GM12878 (cell line): ENCODE measurements at regions not wholly inside any gene's neighbourhood (a gene's known extent, or its start where the extent isn't known, plus 50 kb on each side); places are given as distances from the start of the nearest gene placed in this dataset.

Experiments
- ATAC-seq: fragments of 200-7000 bp; cut with Tn5 transposase; 3 replicates; pipeline ENCODE4 v1.9.1; 2020; ENCODE audit warnings: mild to moderate bottlenecking, moderate library complexity
- BruUV-seq: library from RNA; stranded (reverse); fragments of 400-500 nt; replicated peaks from 2 replicates; lab custom pipeline; 2021; lab: Mats Ljungman, UMichigan
- CTCF ChIA-PET: fragments of 300-600 bp; sonication (Branson Sonifier 250); formaldehyde crosslinking; extraction: SDS; loops from one replicate; lab custom pipeline; 2021; ENCODE audit warnings: inconsistent platforms; lab: Yijun Ruan, JAX
- POLR2A ChIA-PET: fragments of 350-600 bp; formaldehyde crosslinking; extraction: SDS; loops from one replicate; lab custom pipeline; 2021; ENCODE audit warnings: inconsistent platforms; lab: Charles Lee
- RAD21 ChIA-PET: fragments of 300-600 bp; sonication (Branson Sonifier 250); formaldehyde crosslinking; loops from one replicate; lab custom pipeline; 2023; ENCODE audit warnings: antibody characterized with exemption; ENCODE audit not compliant: unreplicated experiment; lab: Charles Lee
- SMC1A ChIA-PET: fragments of 300-600 bp; sonication (Branson Sonifier 250); formaldehyde crosslinking; loops from one replicate; lab custom pipeline; 2023; ENCODE audit not compliant: unreplicated experiment, uncharacterized antibody; lab: Charles Lee
- DNase-seq: peaks from one replicate; pipeline ENCODE4 v3.0.0-alpha.2; 2011; ENCODE audit warnings: low read depth, low spot score
- FAIRE-seq: peaks from 3 replicates; lab custom pipeline; 2011; peaks lifted over from hg19 to GRCh38; lab: Jason Lieb, UNC
- H2AFZ ChIP-seq: 2 replicates; pipeline ENCODE4 v1.6.0; 2011; ENCODE audit warnings: low read depth, low read length, control low read depth; ENCODE audit not compliant: control insufficient read depth
- H3K27ac ChIP-seq: 2 replicates; pipeline ENCODE4 v1.5.1; 2011; ENCODE audit warnings: control low read depth; ENCODE audit not compliant: control insufficient read depth, insufficient read depth
- H3K27me3 ChIP-seq, 2 experiments: replicated peaks in 1 of 2; 2 replicates each; pipeline versions ENCODE4 v1.6.0 to v1.6.1; 2011; ENCODE audit warnings: low read length in 1 of 2; ENCODE audit not compliant: control insufficient read depth in 2 of 2, insufficient read depth in 2 of 2
- H3K36me3 ChIP-seq, 2 experiments: 2 replicates each; pipeline ENCODE4 v1.5.1; 2011; ENCODE audit warnings: low read length in 1 of 2; ENCODE audit not compliant: control insufficient read depth in 2 of 2, insufficient read depth in 2 of 2
- H3K4me1 ChIP-seq: 2 replicates; pipeline ENCODE4 v1.6.1; 2011; ENCODE audit warnings: mild to moderate bottlenecking, low read length, moderate library complexity, mixed read lengths; ENCODE audit not compliant: control insufficient read depth, insufficient read depth
- H3K4me2 ChIP-seq: 2 replicates; pipeline ENCODE4 v1.6.0; 2011; ENCODE audit warnings: control low read depth; ENCODE audit not compliant: control insufficient read depth, insufficient read depth
- H3K4me3 ChIP-seq: fragments of 200-600 bp; sonication (generic); 2 replicates; pipeline ENCODE4 v1.5.1; 2016
- H3K79me2 ChIP-seq: 2 replicates; pipeline ENCODE4 v1.6.0; 2011; ENCODE audit warnings: low read length; ENCODE audit not compliant: control insufficient read depth, insufficient read depth
- H3K9ac ChIP-seq: 2 replicates; pipeline ENCODE4 v1.8.0; 2011; ENCODE audit warnings: low read length, control low read depth, mixed read lengths; ENCODE audit not compliant: control insufficient read depth, insufficient read depth
- H3K9me3 ChIP-seq: replicated peaks from 3 replicates; pipeline ENCODE4 v1.5.1; 2011; ENCODE audit warnings: mild to moderate bottlenecking, low read length; ENCODE audit not compliant: control insufficient read depth, insufficient read depth
- H4K20me1 ChIP-seq: 2 replicates; pipeline ENCODE4 v1.6.0; 2011; ENCODE audit not compliant: control insufficient read depth, insufficient read depth
- NFXL1 ChIP-seq: fragments of 450-650 bp; IDR thresholded peaks from 2 replicates; pipeline ENCODE4 v1.6.1; 2017; ENCODE audit warnings: antibody characterized with exemption, mild to moderate bottlenecking, borderline replicate concordance
- NFYB ChIP-seq: IDR thresholded peaks from 2 replicates; pipeline ENCODE4 v1.6.1; 2011; ENCODE audit warnings: low read depth, mild to moderate bottlenecking, low read length, improper control_type of control experiment, moderate library complexity; ENCODE audit not compliant: insufficient read depth
- NR2F1 ChIP-seq: fragments of 450-650 bp; conservative IDR thresholded peaks from 2 replicates; pipeline ENCODE4 v1.6.1; 2017; ENCODE audit warnings: mild to moderate bottlenecking
- NRF1 ChIP-seq: conservative IDR thresholded peaks from 2 replicates; pipeline ENCODE4 v1.6.1; 2011; ENCODE audit warnings: mild to moderate bottlenecking, low read depth, low read length, improper control_type of control experiment
- PAX5 ChIP-seq: IDR thresholded peaks from 2 replicates; pipeline ENCODE4 v1.6.1; 2011; ENCODE audit warnings: low read depth, low read length, borderline replicate concordance
- PML ChIP-seq: IDR thresholded peaks from 2 replicates; pipeline ENCODE4 v1.6.1; 2012; ENCODE audit warnings: low read length, inconsistent platforms
- POLR2AphosphoS5 ChIP-seq: IDR thresholded peaks from 2 replicates; pipeline ENCODE4 v1.6.1; 2011; ENCODE audit warnings: mild to moderate bottlenecking, low read length, inconsistent platforms
- POU2F2 ChIP-seq: IDR thresholded peaks from 3 replicates; pipeline ENCODE4 v1.6.1; 2011; ENCODE audit warnings: low read depth, mild to moderate bottlenecking, low read length, borderline replicate concordance
- STAT3 ChIP-seq: IDR thresholded peaks from 2 replicates; pipeline ENCODE4 v1.6.1; 2011; ENCODE audit warnings: low read depth, low read length, improper control_type of control experiment
- WGBS: methylation state at CpG from one replicate; pipeline ENCODE4 v1.1.6; 2016; ENCODE audit warnings: low lambda C conversion rate; ENCODE audit not compliant: insufficient replicate concordance, insufficient coverage; ENCODE audit errors: missing lambda C conversion rate; 5-methylcytosine and 5-hydroxymethylcytosine counted together
- in situ Hi-C: fragments of 300-500 bp; cut with MboI; formaldehyde crosslinking; loops from 9 replicates; pipeline ENCODE4 v1.14.3; 2018; ENCODE audit warnings: mixed read lengths
- intact Hi-C: fragments of 100-400 bp; cut with micrococcal nuclease; formaldehyde crosslinking; loops from one replicate; pipeline ENCODE4 v1.14.2; 2022; ENCODE audit not compliant: unreplicated experiment
- TF ChIP-seq, protein P1 (sequence below): fragments of 450-650 bp; conservative IDR thresholded peaks from 2 replicates; pipeline ENCODE4 v1.6.1; 2017; ENCODE audit warnings: mild to moderate bottlenecking, moderate library complexity
- TF ChIP-seq, protein P2 (sequence below): fragments of 450-650 bp; IDR thresholded peaks from 2 replicates; pipeline ENCODE4 v1.6.1; 2016; ENCODE audit warnings: mild to moderate bottlenecking
- TF ChIP-seq, protein P3 (sequence below): IDR thresholded peaks from 2 replicates; pipeline ENCODE4 v1.6.1; 2011; ENCODE audit warnings: low read depth, mild to moderate bottlenecking, low read length, moderate library complexity, borderline replicate concordance; ENCODE audit errors: extremely low read depth
- TF ChIP-seq, protein P4 (sequence below): fragments of 450-650 bp; IDR thresholded peaks from 2 replicates; pipeline ENCODE4 v1.6.1; 2018; ENCODE audit warnings: borderline replicate concordance, mild to moderate bottlenecking; ENCODE audit not compliant: partially characterized antibody
- TF ChIP-seq, protein P5 (sequence below): fragments of 450-650 bp; formaldehyde crosslinking; IDR thresholded peaks from 2 replicates; pipeline ENCODE4 v1.4.0; 2022; ENCODE audit warnings: mild to moderate bottlenecking, moderate library complexity

DNA sequence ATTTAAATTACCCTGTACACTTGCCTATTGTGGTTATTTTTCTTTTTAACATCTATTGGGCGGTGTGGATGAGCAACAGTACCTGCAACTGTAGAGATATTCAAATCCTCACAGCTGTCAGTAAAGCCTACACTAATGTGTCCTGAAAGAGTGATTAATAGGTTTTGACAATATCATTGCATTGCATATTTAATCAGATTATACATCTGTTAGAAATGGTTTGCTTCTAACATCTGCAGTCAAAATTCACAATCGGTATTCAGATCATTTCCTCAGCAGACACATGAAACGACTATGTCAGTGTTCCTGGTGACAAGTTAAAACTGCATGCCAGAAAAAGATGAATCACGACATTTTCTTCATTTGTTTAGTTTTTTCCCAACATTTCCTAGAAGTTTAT lies 254.6 kb upstream of the EPHA5 start:
- H3K4me1 ChIP-seq = no peaks in the 10 kb centered on the region
- H3K27me3 ChIP-seq = no peaks in the 10 kb centered on the region
- H4K20me1 ChIP-seq = no peaks in the 10 kb centered on the region
- no peaks in the 10 kb centered on the region for H3K79me2 ChIP-seq
- no peak for DNase-seq
- H3K27ac ChIP-seq = no peak overlapping the region
- FAIRE-seq = no peak
- no peaks in the 10 kb centered on the region for H3K36me3 ChIP-seq
- ChIA-PET SMC1A (no interaction called here), POLR2A (no interaction called here), RAD21 (no interaction called here), CTCF (no interaction called here)
- H2AFZ ChIP-seq = no peak overlapping the region
- 0% methylated on average over 4 of the region's 4 CpGs for WGBS
- H3K9me3 ChIP-seq = no peaks in the 10 kb centered on the region
- no TSS peak for BruUV-seq
- TF ChIP-seq PML (no peak), NRF1 (no peak), STAT3 (no peak), PAX5 (no peak), POU2F2 (no peak), NFXL1 (no peak), NFYB (no peak), NR2F1 (no peak), POLR2AphosphoS5 (no peak)
- TF ChIP-seq, protein P1, sequence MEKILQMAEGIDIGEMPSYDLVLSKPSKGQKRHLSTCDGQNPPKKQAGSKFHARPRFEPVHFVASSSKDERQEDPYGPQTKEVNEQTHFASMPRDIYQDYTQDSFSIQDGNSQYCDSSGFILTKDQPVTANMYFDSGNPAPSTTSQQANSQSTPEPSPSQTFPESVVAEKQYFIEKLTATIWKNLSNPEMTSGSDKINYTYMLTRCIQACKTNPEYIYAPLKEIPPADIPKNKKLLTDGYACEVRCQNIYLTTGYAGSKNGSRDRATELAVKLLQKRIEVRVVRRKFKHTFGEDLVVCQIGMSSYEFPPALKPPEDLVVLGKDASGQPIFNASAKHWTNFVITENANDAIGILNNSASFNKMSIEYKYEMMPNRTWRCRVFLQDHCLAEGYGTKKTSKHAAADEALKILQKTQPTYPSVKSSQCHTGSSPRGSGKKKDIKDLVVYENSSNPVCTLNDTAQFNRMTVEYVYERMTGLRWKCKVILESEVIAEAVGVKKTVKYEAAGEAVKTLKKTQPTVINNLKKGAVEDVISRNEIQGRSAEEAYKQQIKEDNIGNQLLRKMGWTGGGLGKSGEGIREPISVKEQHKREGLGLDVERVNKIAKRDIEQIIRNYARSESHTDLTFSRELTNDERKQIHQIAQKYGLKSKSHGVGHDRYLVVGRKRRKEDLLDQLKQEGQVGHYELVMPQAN = no peak
- TF ChIP-seq, protein P2, sequence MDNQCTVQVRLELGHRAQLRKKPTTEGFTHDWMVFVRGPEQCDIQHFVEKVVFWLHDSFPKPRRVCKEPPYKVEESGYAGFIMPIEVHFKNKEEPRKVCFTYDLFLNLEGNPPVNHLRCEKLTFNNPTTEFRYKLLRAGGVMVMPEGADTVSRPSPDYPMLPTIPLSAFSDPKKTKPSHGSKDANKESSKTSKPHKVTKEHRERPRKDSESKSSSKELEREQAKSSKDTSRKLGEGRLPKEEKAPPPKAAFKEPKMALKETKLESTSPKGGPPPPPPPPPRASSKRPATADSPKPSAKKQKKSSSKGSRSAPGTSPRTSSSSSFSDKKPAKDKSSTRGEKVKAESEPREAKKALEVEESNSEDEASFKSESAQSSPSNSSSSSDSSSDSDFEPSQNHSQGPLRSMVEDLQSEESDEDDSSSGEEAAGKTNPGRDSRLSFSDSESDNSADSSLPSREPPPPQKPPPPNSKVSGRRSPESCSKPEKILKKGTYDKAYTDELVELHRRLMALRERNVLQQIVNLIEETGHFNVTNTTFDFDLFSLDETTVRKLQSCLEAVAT = no peak
- TF ChIP-seq, protein P3, sequence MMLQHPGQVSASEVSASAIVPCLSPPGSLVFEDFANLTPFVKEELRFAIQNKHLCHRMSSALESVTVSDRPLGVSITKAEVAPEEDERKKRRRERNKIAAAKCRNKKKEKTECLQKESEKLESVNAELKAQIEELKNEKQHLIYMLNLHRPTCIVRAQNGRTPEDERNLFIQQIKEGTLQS = no peak
- TF ChIP-seq, protein P4, sequence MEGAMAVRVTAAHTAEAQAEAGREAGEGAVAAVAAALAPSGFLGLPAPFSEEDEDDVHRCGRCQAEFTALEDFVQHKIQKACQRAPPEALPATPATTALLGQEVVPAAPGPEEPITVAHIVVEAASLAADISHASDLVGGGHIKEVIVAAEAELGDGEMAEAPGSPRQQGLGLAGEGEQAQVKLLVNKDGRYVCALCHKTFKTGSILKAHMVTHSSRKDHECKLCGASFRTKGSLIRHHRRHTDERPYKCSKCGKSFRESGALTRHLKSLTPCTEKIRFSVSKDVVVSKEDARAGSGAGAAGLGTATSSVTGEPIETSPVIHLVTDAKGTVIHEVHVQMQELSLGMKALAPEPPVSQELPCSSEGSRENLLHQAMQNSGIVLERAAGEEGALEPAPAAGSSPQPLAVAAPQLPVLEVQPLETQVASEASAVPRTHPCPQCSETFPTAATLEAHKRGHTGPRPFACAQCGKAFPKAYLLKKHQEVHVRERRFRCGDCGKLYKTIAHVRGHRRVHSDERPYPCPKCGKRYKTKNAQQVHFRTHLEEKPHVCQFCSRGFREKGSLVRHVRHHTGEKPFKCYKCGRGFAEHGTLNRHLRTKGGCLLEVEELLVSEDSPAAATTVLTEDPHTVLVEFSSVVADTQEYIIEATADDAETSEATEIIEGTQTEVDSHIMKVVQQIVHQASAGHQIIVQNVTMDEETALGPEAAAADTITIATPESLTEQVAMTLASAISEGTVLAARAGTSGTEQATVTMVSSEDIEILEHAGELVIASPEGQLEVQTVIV = no peak
- TF ChIP-seq, protein P5, sequence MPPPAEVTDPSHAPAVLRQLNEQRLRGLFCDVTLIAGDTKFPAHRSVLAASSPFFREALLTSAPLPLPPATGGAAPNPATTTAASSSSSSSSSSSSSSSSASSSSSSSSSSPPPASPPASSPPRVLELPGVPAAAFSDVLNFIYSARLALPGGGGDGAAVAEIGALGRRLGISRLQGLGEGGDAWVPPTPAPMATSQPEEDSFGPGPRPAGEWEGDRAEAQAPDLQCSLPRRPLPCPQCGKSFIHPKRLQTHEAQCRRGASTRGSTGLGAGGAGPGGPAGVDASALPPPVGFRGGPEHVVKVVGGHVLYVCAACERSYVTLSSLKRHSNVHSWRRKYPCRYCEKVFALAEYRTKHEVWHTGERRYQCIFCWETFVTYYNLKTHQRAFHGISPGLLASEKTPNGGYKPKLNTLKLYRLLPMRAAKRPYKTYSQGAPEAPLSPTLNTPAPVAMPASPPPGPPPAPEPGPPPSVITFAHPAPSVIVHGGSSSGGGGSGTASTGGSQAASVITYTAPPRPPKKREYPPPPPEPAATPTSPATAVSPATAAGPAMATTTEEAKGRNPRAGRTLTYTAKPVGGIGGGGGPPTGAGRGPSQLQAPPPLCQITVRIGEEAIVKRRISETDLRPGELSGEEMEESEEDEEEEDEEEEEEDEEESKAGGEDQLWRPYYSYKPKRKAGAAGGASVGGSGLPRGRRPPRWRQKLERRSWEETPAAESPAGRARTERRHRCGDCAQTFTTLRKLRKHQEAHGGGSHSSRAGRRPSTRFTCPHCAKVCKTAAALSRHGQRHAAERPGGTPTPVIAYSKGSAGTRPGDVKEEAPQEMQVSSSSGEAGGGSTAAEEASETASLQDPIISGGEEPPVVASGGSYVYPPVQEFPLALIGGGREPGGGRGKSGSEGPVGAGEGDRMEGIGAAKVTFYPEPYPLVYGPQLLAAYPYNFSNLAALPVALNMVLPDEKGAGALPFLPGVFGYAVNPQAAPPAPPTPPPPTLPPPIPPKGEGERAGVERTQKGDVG (CRISPR knock-in tag) = no peak
- intact Hi-C loops = no loop called here
- no peak overlapping the region for H3K9ac ChIP-seq
- H3K4me2 ChIP-seq = no peak overlapping the region
- in situ Hi-C loops = no loop called here
- ATAC-seq = no peak
- H3K4me3 ChIP-seq = no peak overlapping the region
